Posterior cingulate gyrus (tissue), 11 donors: ENCODE measurements at regions not wholly inside any gene's neighbourhood (a gene's known extent, or its start where the extent isn't known, plus 50 kb on each side); places are given as distances from the start of the nearest gene placed in this dataset.
"Not testable (repeated sequence)": the region's sequence is repeated elsewhere in the genome, so short reads cannot be mapped to it uniquely, and the experiment has no call there.

ENCODE experiments used
- DNase-seq, 10 donors: peaks; one replicate each; pipeline versions ENCODE4 v3.0.0 to v3.0.0-alpha.2; 2020 to 2021; ENCODE audit warnings: mixed read lengths in 3 of 10
- intact Hi-C: fragments of 100-400 bp; cut with DNase I; formaldehyde crosslinking; loops from one replicate; pipeline ENCODE4 v1.15.1; 2023

DNA sequence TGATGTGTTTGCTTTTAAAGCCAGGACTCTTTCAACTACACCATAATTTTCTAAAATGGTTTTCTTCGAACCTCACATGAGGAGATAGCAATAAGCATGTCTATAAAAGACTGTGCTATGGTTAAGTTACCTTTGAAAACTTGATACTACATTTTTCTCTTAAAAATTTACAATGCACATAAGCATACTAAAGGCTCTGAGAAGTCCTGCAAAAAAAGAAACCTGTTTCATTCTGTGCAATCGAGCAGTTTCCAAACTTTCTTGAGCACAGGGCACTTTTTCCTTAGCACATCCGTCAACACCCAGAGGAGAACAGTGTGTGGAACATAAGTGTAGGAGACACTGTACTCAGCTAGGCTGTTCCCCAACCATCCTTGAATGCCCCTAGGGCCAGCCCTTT lies 144.1 kb upstream of the ARHGAP20 start:
- intact Hi-C loops = no loop called here
- DNase-seq = no peak

DNA sequence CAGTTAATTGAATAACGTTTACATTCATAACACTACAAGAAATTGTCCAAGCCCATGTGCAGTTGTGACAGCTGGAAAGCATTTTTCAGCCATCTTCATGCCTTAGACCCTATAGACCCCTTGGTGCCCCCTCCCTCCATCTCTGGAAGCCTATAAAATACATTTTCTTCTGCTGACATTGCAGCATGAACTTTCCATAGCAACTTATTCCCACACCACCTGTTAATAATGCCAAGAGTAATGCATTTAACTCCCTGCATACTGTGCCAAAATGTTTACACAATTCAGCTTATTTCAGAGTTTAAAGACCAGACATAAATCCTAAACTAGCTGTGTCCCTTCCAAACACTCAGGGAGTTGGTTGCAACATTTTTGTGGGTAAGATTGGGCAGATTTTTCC lies 143.0 kb upstream of the ARHGAP20 start:
- DNase-seq = no peak
- intact Hi-C loops = no loop called here

DNA sequence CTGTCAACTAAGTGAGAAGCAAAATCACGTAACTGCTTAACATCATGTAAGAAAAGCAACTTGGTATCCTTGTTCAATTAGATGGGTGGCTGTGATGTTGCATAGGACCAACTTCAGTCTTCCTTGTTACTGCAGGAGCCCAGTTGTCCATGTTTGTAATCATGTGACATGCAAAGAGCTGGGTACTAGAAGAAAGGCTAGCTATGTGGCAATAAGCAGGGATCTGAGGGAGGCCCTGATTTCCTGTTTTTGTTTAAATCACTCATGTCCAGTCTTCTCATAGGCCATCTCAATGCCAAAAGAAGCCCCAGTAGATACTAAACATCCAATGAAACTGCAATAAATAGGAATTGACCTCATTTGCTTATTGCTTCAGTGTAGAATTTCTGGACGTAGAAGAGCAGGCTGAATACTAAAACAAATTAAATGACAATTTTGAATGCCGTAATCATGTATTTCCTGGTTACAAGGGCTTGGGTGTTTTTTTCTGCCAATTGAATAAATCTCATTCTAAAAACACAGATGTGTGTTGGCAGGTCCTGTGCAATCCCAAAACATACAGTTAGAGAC lies 140.8 kb upstream of the ARHGAP20 start:
- intact Hi-C loops = no loop called here
- DNase-seq = no peak

DNA sequence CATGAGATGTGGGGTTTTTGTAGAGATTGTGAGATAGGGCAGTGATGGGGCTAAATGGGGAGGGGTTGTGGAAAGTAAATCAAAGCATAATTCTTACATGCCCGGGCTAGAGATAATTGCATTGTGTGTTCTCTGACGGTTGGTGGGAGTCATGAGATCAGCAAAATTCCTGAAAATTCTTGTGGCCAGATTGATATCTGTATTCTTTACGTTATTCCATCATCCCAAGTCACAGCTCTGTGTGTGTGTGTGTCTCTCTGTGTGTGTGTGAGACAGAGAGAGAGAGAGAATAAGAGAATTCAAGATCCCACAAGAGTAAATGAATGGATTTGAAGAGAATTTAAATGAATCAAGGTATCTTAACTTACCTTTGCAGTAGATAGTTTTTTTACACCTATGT lies 138.6 kb upstream of the ARHGAP20 start:
- intact Hi-C loops = no loop called here
- no peak for DNase-seq

DNA sequence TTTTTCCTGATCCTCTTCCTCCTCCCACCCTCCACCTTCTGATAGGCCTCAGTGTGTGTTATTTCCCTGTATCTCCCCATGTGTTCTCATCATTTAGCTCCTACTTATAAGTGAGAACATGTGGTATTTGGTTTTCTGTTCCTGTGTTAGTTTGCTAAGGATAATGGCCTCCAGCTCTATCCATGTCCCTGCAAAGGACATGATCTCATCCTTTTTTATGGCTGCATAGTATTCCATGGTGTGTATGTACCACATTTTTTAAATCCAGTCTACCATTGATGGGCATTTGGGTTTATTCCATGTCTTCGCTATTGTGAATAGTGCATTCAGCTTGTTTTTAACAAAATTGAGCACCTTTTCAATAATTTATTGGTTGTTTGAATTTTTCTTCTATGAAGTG lies 130.8 kb upstream of the ARHGAP20 start:
- intact Hi-C loops, DNase-seq: not testable (repeated sequence)

DNA sequence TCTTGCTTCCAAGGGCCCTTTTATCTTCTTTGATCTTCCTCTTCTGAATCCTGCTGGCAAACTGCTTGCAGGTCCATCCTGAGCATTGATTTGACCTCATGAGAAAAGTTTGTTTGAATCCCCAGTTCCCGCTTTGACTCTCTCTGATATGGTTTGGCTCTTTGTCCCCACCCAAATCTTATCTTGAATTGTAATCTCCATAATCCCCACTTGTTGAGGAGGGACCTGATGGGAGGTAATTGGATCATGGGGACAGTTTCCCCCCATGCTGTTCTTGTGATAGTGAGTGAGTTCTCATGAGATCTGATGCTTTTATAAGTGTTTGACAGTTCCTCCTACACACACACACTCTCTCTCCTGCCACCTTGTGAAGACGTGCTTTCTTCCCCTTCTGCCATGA lies 126.6 kb upstream of the ARHGAP20 start:
- DNase-seq = no peak
- intact Hi-C loops = no loop called here

DNA sequence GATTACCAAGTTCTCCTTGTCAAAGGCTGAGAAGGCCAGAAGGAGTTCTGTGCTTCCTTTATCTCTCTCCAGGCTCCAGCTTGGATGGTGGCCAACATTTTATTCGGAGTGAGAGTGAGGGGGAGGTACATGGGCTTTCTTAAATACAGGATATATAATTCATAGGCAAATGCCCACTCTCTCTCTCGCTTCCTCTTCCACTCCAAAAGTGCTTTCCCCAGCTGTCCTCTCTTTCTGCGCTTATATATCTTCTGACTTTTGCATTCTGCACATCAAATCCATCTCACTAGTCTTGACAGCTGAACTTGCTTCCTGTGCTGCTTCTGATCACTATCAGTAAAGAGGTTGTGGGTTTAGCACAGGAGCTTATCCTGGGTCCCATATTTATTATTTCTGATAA lies 125.4 kb upstream of the ARHGAP20 start:
- intact Hi-C loops = no loop called here
- no peak for DNase-seq

DNA sequence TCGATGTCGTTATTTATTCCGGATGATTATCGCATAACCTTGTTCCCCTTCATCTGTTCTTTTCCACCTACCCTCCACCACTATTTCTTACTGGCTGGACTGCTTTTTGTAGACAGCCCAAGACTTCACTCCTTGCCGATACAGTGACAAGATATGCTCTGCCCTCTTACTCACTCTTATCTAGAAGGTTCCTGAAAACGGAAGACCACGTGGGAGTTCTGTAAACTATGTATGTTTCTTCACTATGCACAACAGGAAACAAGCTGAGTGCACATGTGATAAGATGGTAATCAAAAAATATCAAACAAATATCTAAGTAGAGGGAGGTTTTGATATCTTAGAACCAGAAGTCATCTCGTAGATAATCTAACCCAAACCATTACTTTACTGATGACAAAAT lies 122.9 kb upstream of the ARHGAP20 start:
- no peak for DNase-seq
- intact Hi-C loops = no loop called here

DNA sequence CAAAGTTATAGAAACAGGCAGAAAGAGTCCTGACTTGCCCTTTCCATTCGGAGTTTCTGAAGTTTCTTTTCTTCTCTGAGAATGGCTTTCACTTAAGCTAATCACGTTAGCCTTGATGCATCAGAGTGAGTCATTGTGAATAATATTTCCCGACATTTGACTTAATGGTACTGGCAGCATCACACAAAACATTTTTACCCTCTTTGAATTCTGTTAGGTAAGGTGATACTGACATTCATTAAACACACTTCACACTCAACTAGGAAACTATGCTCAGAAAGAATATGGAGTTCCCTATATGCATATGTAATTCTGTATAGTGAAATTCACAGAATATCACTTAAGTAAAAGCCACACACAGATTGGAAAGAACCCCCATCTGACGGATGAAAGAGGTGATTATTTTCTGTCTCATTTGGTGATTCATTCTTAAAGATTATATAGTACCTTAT lies 120.8 kb upstream of the ARHGAP20 start:
- intact Hi-C loops = no loop called here
- no peak for DNase-seq

DNA sequence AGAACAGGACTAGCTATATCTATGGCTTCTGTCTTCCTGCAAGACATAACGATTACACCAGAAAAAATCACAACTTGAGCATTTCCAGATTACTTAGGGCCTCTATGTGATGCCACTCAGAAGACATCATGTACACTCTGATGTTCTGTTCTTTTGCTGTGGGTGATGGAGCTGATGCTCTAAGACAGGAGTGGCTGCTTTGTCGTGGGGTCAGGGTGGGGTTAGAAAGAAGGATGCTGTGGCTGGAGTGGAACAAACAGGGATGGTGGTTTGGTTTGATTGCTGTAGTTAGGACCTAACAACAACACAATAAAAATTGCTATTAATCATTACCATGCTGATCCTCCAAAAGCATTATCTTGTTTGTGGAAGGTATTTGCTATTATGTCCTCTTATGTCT lies 120.3 kb upstream of the ARHGAP20 start:
- intact Hi-C loops = no loop called here
- DNase-seq = no peak

DNA sequence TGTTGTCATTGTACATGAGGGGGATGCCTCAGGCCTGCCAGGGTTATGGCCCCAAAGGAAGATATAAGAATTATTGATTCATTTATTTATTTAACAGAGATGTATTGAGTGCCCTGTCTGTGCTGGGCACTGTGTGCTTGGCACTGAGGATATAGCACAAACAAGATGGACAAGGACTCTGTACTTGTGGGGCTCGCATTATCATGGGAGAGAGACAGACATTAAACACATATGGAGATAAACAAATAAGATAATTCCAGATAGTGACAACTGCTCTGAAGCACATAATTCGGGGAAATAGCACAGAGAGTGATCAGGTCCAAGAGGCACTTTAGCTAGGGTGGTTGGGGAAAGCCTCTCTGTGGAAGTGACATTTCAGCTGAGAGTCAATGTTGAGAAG lies 119.8 kb upstream of the ARHGAP20 start:
- intact Hi-C loops = no loop called here
- DNase-seq = no peak

DNA sequence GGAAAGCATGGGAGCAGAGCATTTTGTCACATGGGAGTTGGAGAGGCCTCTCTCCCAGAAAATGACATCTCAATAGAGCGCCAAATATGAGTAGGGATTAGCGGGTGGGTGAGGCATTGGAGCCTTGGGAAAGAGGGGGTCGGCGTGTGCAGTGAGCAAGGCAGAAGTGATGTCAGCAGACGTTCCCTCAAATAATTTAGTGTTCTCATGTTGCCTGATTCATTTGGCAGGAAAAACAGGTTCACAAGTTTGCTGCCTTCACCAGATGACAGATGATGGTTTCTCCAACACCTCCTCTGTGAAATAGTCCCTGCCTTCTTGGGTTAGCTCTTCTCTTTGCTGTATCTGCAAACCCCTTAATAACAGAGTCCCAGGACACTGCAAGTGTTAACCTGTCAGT lies 118.5 kb upstream of the ARHGAP20 start:
- intact Hi-C loops = no loop called here
- no peak for DNase-seq

DNA sequence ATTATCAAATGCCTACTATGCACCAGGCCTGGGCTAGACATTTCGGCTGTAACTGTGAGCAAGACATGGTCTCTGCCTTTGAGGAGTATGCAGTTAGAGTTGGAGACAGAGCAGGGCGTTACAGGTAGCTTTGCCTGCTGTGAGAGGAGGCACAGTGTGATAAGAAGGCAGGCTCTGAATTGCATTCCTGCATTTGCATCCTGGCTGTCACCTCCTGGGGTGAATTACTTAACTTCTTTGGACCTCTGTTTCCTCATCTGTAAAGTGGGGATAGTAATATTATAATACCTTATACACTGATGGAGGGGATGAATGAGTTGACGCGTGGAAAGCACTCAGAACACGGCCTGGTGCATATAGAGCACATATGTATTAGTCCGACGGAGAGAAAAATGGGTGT lies 118.1 kb upstream of the ARHGAP20 start:
- no peak for DNase-seq

DNA sequence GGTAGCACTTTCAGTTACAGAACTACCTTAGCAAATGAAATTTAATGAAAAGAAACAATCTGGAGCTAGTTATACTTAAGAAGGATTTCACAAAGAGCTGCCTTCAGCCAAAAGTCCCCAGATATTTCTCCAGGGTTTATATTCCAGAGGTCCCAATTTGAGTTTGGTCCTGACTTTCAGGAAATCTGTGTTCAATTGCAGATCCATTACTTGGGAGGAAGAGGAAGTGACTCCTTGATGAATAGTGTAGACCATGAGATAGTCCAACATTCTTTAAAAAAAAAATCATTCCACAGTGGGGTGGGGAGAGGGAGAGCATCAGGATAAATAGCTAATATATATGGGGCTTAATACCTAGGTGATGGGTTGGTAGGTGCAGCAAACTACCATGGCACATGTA lies 117.6 kb upstream of the ARHGAP20 start:
- no peak for DNase-seq
- intact Hi-C loops = no loop called here

More for the DNA sequence above, 118.1 kb upstream of the ARHGAP20 start:
- intact Hi-C loops = no loop called here

DNA sequence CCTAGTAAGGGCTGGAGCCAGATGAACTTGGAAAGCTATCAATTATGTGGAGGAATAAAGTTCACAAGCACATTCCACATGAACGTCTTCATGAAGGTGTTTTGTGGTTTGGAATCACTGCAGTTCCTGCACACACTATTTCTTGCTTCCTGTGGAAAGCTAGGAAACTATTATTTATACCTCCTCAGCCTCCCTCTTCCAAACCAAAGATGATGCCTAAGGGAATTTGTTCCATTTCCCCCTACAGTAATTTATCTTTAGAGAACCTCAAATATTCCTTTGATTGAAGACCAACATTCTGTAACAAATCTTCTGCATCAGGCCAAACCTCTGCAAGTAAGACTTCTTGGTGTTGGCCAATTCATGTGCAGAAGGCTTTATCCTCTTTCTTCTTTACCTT lies 115.8 kb upstream of the ARHGAP20 start:
- intact Hi-C loops = no loop called here
- DNase-seq = no peak

DNA sequence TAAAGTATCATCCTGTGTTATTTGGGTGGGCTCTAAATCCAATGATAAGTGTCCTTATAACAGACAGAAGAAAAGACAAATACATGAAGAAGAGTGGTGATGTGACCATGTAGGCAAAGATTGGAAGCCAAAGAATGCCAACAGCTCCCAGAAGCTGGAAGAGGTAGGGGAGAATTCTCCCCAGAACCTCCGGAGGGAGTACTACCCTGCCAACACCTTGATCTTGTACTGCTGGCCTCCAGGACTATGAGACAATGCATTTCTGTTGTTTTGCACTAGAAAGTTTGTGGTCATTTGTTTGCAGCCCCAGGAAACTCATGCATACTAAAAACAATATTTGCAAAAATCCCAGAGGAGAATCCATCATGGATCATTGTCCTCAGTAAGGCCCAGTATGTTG lies 115.0 kb upstream of the ARHGAP20 start:
- no peak for DNase-seq
- intact Hi-C loops = no loop called here

DNA sequence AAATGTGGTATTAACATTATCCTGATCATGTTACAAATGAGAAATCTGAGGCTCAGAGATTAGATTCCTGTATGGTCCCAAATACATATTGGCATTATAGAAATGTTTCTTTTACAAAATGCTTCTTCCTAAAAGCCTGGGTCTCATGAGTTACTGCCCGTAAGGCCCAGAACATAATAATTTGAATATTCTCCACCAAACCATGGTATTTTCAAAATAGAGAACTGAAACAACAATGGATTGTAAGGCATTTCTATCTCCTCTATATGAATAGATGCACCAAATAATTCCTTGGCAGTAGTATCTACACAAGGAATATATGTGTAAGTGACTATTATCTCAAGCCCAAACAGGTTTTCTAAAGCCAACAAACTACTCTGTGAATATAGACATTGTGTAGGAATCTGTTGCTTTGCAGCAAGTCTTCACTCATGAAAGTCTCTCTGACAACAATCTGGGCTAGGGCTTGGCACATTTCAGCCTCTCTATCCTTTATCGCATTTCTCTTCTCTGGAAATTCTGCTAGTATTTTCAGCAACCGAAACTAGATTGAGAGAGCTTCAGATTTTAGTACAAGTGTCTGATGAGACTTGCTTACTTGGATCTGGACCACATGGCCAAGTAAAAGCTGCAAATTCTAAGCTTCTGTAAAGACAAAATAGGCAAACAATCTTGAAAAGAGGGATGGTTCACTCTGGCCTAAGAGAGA lies 112.8 kb upstream of the ARHGAP20 start:
- intact Hi-C loops = no loop called here
- no peak for DNase-seq

DNA sequence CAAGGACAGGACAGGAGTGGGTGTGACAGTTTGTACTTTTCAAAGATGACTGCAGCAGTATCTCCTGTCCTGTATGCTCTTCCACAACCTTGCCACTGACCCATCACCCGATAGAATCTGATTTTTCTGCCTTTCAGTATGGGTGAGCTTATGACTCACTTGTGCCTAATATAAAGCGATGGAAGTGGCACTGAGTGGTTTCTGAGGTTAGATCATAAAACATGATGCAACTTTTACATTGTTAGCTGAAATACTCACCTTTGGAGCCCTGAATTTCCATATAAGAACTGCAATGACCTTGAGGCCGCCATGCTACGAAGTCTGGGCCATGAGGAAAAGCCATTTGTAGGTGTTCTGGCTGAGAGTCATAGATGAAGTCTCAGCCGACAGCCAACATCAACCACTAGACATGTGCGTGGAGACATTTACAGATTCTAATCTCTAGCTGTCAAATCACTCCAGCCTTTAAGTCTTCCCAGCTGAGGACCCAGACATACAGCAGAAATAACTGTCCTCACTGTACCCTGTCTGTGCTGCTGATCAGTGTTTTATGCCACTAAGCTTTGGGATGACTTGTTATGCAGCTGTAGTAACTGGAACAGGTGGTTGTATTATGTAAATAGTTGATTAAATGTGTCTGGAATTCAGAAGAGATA lies 105.9 kb upstream of the ARHGAP20 start:
- intact Hi-C loops = no loop called here
- no peak for DNase-seq

DNA sequence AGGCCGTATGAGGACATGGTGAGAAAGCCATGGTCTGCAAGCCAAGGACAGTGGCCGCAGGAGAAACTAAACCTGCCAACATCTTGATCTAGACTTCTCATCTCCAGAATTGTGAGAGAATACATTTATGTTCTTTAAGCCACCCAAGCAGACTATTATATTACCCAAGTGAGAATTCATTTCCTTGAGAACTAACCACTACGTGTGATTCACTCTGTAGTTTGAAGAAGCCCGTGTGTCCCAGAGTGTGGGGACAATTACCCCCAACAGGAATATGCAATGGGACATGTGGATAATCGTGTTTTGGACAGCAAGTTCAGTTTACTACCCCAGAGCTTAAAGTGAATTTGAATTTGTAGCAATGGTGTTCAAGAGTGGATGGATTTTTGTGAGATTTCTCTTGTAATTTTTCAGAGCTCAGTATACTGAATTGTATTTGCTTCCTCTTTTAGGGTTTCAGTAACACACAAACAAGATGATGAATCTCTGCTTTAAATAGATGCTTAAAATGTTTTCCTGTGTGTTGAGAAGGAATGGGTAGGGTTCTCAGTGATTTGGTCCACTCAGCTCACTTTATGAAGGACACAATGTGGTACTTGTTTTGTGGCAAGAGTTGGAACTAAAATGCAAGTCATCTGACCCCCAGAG lies 100.0 kb upstream of the ARHGAP20 start:
- no peak for DNase-seq

DNA sequence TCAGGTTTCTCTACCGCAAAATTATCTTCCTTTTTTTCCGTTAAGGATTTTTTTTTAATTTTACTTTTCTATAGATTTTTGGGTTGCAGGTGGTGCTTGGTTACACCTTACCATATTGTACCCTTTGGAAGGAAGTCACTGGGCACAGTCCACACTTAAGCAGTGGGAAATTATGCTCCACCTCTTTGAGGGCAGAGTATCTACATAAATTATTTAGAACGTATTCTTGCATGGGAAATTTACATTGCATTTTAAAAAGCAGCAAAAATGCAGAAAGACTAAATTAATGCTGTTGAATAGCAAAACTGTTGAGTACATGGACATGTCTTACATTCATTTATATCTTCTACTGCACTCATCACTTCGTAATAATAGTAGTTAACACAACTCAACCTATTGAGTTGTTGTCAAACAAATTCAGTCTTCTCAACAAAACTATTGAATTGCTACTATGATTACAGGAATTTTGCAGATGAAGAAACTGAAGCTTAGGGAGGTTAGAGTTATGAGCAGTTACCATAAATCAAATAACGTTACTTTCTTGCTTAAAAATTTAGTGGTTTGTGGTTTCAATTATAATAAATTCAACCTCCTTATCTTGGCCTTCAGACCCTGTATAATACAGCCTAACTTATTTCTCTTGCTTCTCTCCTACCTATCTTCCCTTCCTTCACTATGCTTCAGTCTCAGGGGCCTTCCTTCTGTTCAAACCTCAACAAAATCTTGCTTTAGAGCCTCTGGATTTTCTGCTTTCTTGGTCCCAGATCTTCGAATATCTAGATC lies 97.4 kb upstream of the ARHGAP20 start:
- no peak for DNase-seq
- intact Hi-C loops = no loop called here

More for the DNA sequence above, 100.0 kb upstream of the ARHGAP20 start:
- intact Hi-C loops = no loop called here

DNA sequence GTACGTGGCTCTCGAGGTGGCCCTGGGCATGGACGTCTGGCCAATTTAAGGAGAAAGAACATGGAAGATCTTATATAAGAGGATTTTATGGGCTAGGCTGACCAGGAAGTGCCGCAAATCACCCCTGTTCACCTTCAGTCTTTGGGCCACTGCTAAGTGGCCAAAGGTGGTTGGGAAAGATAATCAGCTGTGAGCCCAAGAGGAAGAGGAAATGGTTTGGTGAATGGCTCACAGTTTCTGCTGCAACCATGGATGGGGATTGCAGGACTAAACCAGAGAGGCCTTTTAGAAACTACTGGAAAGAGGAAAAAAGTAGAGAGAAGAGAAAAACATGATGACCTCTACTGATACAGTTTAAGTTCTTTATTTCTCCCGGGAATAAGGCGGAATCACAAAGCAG lies 96.0 kb upstream of the ARHGAP20 start:
- no peak for DNase-seq
- intact Hi-C loops = no loop called here
